Activated CD8-positive, alpha-beta memory T cell treated with anti-CD3 and anti-CD28 coated beads for 4 hours (primary cell): ENCODE measurements at regions not wholly inside any gene's neighbourhood (a gene's known extent, or its start where the extent isn't known, plus 50 kb on each side); places are given as distances from the start of the nearest gene placed in this dataset.
"Not testable (repeated sequence)": the region's sequence is repeated elsewhere in the genome, so short reads cannot be mapped to it uniquely, and the experiment has no call there.

Experiments
- DNase-seq, 2 donors: peaks; one replicate each; pipeline ENCODE4 v3.0.0-alpha.2; 2020; ENCODE audit warnings: low read depth in 2 of 2

- DNase-seq, result no peak
These were observed 75.4 kb upstream of the GDNF start for GRCh38 chr5:37915097-37915736.

GRCh38 chr5:37909610-37910266, 69.9 kb upstream of the GDNF start:
- not testable (repeated sequence) for DNase-seq

DNA sequence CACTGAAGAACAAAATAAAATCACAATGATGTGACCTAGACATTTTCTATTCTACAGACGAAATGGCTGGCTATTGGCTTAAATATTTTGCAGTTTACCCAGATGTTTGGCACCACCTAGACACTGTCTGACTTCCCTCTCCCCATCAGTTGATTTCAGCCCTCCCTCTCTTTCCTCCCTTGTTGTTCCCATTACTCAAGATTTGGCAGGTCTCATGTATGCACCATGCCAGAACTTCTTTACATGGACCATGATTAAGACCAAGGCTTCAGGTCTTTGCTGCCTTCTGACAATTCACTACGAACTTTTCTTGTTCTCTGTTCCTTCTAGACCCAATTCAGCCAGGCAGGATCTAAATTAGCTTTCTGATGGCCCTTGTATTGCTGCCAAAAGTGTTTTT, 66.6 kb upstream of the GDNF start:
- DNase-seq, result no peak

GRCh38 chr5:37905230-37905629, 65.4 kb upstream of the GDNF start:
- DNase-seq, result no peak

DNA sequence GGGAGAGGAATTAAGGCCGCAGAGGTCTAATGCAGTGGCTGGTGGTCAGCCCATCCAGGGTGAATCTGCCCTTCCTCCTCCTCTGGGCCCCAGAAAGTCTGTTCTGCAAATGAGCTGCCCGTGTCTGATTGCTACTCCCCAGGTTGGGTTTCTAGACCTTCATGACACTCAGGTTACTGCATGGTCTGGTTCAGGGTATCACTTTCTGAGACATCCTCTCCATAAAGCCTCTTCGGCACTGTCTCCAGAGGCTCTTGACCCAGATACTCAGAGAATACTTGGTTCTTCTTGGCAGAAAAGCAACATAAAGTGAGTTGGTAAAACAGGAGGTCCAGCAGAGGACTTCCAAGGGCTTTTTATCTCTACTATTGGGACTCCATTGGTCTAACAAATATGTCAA, 62.5 kb upstream of the GDNF start:
- no peak for DNase-seq

DNA sequence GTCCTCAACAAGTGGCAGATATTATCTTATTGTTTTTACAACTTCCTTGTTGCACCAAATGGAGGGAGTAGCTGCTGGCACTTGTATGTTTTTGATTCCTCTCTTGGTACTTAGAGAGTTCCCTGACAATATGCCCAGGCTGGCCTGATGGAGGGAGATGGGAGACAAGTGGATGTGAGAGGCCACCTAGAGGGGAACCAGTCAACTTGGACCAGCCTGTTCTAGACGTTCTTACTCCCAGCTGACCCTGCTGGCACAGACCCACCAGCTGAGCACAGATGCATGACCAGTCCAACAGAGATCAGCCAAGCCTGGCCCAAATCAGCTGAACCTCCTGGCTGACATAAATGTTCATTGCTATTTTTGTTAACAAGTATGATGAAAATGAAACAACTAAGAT, 60.9 kb upstream of the GDNF start:
- DNase-seq, result no peak

DNA sequence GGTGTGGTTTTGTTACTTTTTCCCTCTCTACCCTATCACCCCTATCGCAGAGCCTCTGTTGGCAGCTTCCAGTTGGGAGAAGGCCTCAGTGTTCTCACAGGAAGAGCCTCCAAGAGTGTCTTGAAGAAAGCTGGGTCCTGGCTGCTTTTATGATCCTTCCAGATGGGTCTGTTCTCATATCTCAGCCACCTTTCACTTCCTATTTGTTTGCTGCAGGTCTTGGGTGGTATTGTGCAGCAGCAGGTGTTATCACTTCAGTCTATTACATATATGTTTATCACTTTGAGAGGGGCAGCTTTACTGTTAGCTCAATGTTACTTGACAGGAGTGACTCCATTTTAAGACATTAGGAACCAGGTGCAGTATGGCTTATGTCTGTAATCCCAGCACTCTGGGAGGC, 59.2 kb upstream of the GDNF start:
- no peak for DNase-seq

DNA sequence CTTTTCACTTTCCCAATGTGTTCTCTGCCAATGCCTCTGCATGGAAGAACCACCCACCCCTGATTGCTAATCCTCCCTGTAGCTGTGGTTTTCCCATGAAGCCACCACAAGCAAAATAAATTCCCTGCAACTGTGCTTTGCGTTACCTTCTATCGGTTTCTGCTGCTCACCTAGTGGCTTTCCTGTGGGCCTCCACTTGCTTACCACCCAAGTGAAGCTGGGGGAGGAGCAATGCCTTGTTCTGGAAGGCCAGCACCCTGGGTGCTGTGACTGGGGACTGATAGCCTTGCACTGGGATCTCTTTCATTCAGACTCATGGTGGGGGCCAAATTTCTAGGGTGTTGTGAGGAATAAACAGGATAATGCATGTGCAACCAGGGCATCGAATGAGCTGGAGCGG, 56.3 kb upstream of the GDNF start:
- DNase-seq, result no peak

DNA sequence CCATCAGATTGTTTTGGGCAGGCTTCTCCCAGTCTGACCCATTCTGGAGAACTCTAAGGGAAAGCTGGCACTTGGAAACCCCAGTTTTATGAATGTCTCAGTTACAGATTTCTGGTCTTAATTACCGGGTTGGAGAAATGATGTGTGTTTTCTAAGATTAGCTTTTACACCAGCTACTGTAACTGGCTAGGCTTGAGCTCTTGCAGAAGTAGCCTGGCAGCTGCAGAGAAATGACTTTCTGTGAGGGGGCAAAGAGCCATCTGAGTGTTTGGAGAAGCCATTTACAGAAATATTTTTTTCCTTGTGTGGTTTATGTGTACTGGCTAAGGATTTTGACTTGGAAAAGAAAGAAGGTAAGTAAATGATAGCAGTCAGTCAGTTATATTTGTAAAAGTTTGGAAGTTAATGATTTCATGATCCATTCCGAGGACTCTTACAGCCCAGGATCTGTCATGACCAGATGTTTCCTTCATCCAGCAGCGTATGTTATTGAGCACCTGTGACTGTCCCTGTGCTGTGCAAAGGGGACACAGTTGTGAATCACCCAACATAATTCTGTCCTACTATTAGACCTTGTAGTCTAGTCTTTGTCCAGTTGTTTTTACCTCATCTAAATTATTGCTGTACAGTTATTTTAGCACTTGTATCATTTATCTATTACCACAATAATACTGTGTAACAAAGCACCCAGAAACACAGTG, 53.7 kb upstream of the GDNF start:
- no peak for DNase-seq

DNA sequence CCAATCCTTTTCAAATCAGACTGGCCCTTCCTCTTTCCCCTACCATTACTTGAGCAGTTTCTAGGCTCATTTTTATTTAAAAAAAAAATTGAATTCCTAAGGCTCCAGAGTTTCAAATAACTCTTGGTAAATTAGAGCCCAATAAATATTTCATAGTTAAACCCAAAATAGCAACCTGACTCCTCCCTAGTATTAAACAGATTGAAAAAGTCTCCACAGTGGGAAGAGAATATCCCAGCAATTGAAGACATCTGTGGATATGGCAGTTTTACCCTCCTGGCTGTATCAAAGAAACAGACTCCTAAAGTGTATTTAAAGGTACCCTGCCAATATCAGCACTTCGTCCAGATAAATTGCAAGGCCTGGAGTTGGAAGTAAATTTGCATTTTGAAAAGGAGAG, 52.7 kb upstream of the GDNF start:
- DNase-seq, result no peak

DNA sequence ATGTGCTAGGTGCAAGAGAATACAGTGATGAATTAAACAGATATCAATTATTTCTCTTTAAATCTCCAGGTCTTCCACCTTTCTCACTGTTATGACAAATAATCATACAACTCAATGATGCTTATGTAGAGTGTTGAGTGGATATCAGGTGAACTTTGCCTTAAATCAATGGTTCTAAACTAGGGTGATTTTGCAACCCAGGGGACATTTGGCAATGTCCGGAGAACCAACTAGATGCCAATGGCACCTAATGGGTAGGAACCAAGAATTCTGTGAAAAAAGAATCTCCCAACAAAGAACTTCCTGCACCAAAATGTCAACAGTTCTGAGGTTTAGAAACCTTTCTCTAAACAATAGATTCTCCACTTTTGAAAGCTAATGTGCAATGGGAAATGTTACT, 52.0 kb upstream of the GDNF start:
- no peak for DNase-seq

DNA sequence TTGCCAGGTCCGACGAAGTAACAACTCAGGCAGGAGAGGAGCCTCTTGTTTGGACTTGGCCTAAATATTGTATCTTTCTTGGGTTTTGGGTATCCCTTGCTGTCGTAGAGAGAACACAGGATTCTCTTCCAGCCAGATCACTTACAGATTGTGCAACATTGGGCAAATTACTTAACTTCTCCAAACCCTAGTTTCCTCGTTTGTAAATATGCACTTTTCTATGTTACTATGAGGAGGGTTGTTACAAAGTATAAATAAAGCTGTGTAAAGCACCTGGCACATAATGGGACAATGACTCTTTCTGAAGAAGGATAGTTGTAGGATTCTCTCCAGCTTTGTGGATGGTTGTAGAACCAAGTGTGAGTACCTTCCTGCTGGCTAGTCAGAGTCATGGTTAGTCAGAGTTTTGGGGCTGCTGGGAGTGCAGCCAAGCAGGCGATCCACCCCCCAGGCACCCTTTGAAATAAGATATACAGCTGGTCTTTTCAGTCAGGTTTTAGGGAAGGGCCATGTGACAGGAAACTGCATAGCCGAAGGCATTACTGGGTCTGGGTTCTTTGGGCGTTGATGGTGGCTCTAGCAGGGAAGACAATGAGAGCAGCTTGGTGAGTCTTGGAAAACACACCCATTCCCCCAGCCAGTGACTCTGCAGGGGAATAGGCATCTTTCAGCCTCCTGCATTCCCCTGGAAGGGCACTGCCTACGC, 49.9 kb upstream of the GDNF start:
- DNase-seq, result no peak
